Glutamatergic neuron (in vitro differentiated cells): ENCODE measurements at regions not wholly inside any gene's neighbourhood (a gene's known extent, or its start where the extent isn't known, plus 50 kb on each side); places are given as distances from the start of the nearest gene placed in this dataset.

Experiments
- DNase-seq: peaks from one replicate; pipeline ENCODE4 v3.0.0; 2022
- H3K27ac Mint-ChIP-seq: one replicate; pipeline ENCODE4 v1.8.0; 2020; ENCODE audit warnings: mild to moderate bottlenecking, mixed read lengths, inconsistent platforms; ENCODE audit not compliant: unreplicated experiment
- H3K27me3 Mint-ChIP-seq: one replicate; pipeline ENCODE4 v1.8.0; 2020; ENCODE audit warnings: mild to moderate bottlenecking, moderate library complexity, mixed read lengths, inconsistent platforms; ENCODE audit not compliant: unreplicated experiment
- H3K36me3 Mint-ChIP-seq: one replicate; pipeline ENCODE4 v1.8.0; 2020; ENCODE audit warnings: mild to moderate bottlenecking, mixed read lengths, inconsistent platforms; ENCODE audit not compliant: unreplicated experiment
- H3K4me1 Mint-ChIP-seq: one replicate; pipeline ENCODE4 v1.8.0; 2020; ENCODE audit warnings: mild to moderate bottlenecking, low read depth, mixed read lengths, inconsistent platforms; ENCODE audit not compliant: unreplicated experiment
- H3K4me3 Mint-ChIP-seq: one replicate; pipeline ENCODE4 v1.8.0; 2020; ENCODE audit warnings: mild to moderate bottlenecking, mixed read lengths, inconsistent platforms; ENCODE audit not compliant: unreplicated experiment
- H3K9me3 Mint-ChIP-seq: one replicate; pipeline ENCODE4 v1.8.0; 2020; ENCODE audit warnings: mild to moderate bottlenecking, moderate library complexity, mixed read lengths, inconsistent platforms; ENCODE audit not compliant: unreplicated experiment
- TF ChIP-seq, protein P1 (sequence below): fragments of 200-600 bp; sonication (generic); IDR thresholded peaks from one replicate; pipeline ENCODE4 v1.5.0; 2021; ENCODE audit not compliant: partially characterized antibody, unreplicated experiment

- no peak overlapping the region for H3K27ac Mint-ChIP-seq
Measured at GRCh38 chrX:150012647-150013381, 74.5 kb upstream of the EOLA2 start.

DNA sequence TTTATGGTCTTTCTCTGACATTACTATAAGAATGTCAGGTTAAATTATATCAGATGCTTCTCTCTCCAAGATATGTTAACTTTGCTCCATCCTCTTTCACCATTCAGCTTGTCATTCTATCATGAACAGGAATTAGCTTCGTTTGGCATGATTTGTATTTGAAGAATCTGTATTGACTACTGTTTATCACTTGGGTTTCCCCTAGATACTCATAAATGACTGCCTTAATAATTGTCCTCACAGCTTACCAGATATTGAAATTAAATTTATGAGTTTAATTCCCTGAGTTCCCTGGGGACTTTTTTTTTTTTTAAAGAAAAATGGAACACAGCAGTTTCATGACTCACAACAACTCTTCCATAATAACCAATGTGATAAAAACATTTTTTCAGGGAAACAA, 76.2 kb upstream of the EOLA2 start:
- Mint-ChIP-seq H3K4me3 (no peak overlapping the region), H3K27me3 (no peaks in the 10 kb centered on the region), H3K9me3 (no peaks in the 10 kb centered on the region), H3K4me1 (peaks cover 1% of the 10 kb centered on the region), H3K27ac (no peak overlapping the region), H3K36me3 (no peaks in the 10 kb centered on the region)
- DNase-seq: no peak
- TF ChIP-seq, protein P1, sequence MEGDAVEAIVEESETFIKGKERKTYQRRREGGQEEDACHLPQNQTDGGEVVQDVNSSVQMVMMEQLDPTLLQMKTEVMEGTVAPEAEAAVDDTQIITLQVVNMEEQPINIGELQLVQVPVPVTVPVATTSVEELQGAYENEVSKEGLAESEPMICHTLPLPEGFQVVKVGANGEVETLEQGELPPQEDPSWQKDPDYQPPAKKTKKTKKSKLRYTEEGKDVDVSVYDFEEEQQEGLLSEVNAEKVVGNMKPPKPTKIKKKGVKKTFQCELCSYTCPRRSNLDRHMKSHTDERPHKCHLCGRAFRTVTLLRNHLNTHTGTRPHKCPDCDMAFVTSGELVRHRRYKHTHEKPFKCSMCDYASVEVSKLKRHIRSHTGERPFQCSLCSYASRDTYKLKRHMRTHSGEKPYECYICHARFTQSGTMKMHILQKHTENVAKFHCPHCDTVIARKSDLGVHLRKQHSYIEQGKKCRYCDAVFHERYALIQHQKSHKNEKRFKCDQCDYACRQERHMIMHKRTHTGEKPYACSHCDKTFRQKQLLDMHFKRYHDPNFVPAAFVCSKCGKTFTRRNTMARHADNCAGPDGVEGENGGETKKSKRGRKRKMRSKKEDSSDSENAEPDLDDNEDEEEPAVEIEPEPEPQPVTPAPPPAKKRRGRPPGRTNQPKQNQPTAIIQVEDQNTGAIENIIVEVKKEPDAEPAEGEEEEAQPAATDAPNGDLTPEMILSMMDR: no peak

More at GRCh38 chrX:150012647-150013381, 74.5 kb upstream of the EOLA2 start:
- H3K9me3 Mint-ChIP-seq: no peaks in the 10 kb centered on the region
- H3K4me1 Mint-ChIP-seq: peaks cover 1% of the 10 kb centered on the region
- TF ChIP-seq, protein P1: no peak
- H3K27me3 Mint-ChIP-seq: no peaks in the 10 kb centered on the region
- H3K36me3 Mint-ChIP-seq: no peaks in the 10 kb centered on the region
- no peak for DNase-seq
- H3K4me3 Mint-ChIP-seq: no peak overlapping the region

DNA sequence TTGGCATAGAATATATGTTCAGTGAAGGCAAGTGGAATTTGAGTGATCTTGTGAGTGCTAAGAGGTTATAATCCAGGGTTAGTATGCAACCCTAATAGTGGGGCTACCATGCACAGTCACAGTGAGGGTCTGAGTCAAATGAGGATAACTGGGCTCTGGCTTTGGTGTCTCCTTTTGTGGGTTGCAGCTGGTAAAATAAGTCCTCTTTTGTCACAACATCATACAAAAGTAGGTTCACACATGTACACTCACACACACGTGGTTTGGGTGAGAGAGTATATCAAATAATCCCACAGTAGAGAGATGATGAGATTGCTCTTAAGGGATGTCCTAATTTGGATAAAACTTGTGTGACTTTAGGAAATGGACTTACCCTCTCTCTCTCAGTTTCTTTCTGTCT, 79.6 kb upstream of the EOLA2 start:
- TF ChIP-seq, protein P1: no peak
- no peak overlapping the region for H3K4me3 Mint-ChIP-seq
- H3K27ac Mint-ChIP-seq: no peak overlapping the region
- no peak for DNase-seq
- no peaks in the 10 kb centered on the region for H3K4me1 Mint-ChIP-seq
- H3K36me3 Mint-ChIP-seq: no peaks in the 10 kb centered on the region
- H3K27me3 Mint-ChIP-seq: no peaks in the 10 kb centered on the region
- no peaks in the 10 kb centered on the region for H3K9me3 Mint-ChIP-seq

DNA sequence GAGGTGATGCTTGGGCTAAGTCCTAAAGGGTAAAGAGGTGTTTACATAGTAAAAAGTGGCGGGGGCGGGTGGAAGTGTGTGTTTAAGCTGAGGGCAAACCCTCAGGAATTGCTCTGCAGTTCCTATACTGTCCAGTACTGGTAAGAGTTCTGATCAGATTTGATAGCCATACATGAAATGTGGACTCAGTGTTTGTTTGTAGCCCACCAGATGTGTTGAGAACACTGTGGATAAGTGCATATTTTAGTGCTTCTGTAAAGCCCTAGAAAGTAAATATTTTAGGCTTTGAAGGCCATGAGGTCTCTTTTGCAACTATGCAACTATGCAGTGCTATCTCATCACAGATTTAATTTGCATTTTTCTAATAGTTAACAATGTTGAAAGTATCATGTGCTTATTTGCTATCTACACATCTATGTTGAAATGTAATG, 80.7 kb upstream of the EOLA2 start:
- H3K36me3 Mint-ChIP-seq: no peaks in the 10 kb centered on the region
- no peak overlapping the region for H3K4me3 Mint-ChIP-seq
- H3K9me3 Mint-ChIP-seq: no peaks in the 10 kb centered on the region
- no peak for DNase-seq
- TF ChIP-seq, protein P1: no peak
- H3K27ac Mint-ChIP-seq: no peak overlapping the region
- H3K27me3 Mint-ChIP-seq: no peaks in the 10 kb centered on the region
- no peaks in the 10 kb centered on the region for H3K4me1 Mint-ChIP-seq

DNA sequence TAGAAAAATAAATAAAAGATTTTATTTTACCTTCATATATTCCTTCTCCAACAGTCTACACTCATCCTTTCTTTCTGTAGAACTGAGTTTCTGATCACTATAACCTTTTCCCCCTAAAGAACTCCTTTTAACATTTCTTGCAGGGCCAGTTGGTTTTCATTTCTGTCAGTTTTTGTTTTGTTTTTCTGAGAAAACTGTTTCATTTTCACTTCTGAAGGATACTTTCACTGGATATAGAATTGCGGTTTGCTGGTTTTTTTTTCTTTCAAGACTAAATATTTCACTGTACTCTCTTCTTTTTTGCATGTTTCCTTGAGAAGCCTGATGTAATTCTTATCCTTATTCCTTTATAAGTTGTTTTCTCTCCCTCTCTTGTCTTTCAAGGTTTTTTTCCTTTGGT, 90.4 kb upstream of the EOLA2 start:
- no peaks in the 10 kb centered on the region for H3K4me1 Mint-ChIP-seq
- no peak overlapping the region for H3K4me3 Mint-ChIP-seq
- no peaks in the 10 kb centered on the region for H3K27me3 Mint-ChIP-seq
- H3K36me3 Mint-ChIP-seq: no peaks in the 10 kb centered on the region
- H3K9me3 Mint-ChIP-seq: no peaks in the 10 kb centered on the region
- H3K27ac Mint-ChIP-seq: no peak overlapping the region
- TF ChIP-seq, protein P1: no peak
- DNase-seq: no peak
